ENCODE measurements at regions not wholly inside any gene's neighbourhood (a gene's known extent, or its start where the extent isn't known, plus 50 kb on each side); places are given as distances from the start of the nearest gene placed in this dataset.

DNA sequence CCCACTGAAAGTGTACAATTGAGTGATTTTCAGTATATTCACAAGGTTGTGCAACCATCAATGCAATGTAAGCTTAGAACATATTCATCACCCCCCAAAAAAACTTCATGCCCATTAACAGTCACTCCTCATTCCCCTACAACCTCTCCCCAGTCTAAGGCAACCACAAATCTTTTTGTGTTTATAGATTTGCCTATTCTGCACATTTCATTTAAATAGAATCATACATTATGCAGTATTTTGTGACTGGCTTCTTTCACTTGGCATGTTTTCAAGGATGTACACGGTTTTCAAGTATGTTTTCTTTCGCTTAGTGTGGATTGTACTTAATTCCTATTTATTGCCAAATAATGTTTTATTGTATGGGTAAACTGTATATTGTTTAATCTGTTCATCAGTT is 95.6 kb upstream of the ADRA1D start:
- H3K4me3 ChIP-seq (ENCODE audit: insufficient read depth, low read length, poor library complexity, severe bottlenecking) = no peak overlapping the region
- no peaks in the 10 kb centered on the region for H3K9me3 ChIP-seq (ENCODE audit: insufficient read depth, low read length)
- no peaks in the 10 kb centered on the region for H4K20me1 ChIP-seq (ENCODE audit: low read depth, low read length)
- TF ChIP-seq, protein P1, sequence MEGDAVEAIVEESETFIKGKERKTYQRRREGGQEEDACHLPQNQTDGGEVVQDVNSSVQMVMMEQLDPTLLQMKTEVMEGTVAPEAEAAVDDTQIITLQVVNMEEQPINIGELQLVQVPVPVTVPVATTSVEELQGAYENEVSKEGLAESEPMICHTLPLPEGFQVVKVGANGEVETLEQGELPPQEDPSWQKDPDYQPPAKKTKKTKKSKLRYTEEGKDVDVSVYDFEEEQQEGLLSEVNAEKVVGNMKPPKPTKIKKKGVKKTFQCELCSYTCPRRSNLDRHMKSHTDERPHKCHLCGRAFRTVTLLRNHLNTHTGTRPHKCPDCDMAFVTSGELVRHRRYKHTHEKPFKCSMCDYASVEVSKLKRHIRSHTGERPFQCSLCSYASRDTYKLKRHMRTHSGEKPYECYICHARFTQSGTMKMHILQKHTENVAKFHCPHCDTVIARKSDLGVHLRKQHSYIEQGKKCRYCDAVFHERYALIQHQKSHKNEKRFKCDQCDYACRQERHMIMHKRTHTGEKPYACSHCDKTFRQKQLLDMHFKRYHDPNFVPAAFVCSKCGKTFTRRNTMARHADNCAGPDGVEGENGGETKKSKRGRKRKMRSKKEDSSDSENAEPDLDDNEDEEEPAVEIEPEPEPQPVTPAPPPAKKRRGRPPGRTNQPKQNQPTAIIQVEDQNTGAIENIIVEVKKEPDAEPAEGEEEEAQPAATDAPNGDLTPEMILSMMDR (IDR thresholded peaks at IDR 0.05; ENCODE audit: insufficient read depth, low read length, poor library complexity, severe bottlenecking) = no peak
- no peak for TF ChIP-seq EZH2phosphoT487 (conservative IDR thresholded peaks at IDR 0.05; ENCODE audit: low read length)
- no peaks in the 10 kb centered on the region for H3F3A ChIP-seq (ENCODE audit: insufficient read depth)
- H3K9ac ChIP-seq (ENCODE audit: low read length) = no peak overlapping the region
- H3K27me3 ChIP-seq (ENCODE audit: low read length) = no peaks in the 10 kb centered on the region
- H3K79me2 ChIP-seq (ENCODE audit: insufficient read depth, low read length) = no peaks in the 10 kb centered on the region
- no peaks in the 10 kb centered on the region for H3K36me3 ChIP-seq (ENCODE audit: low read length)
- H2AFZ ChIP-seq (ENCODE audit: low read depth, low read length, severe bottlenecking) = no peak overlapping the region
- H3K27ac ChIP-seq (ENCODE audit: low read depth, low read length) = no peak overlapping the region
- H3K9me2 ChIP-seq (replicated peaks; ENCODE audit: insufficient read depth, low read length) = no peaks in the 10 kb centered on the region
- H3K4me2 ChIP-seq (ENCODE audit: low read depth, low read length, poor library complexity, severe bottlenecking) = no peak overlapping the region

DNA sequence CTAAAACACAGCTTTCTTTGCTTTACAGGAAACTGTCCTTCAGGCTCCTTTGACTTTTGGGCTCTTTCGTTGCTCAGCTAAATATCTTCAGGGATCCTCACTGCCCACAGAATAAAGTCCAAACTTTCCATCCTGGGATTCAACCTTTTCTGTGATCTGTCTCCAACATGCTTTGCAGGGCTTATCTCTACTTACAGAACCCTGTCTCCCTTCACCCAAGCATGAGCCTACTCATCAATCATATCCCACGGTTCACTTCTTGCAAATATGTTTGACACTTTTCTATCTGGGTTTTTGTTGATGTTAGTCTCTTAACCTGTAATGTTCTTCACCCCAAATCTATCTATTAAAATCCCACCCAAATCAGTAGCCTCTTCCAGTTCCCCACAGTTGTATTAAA is 93.5 kb upstream of the ADRA1D start:
- H2AFZ ChIP-seq (ENCODE audit: low read depth, low read length, severe bottlenecking) = no peak overlapping the region
- no peak for TF ChIP-seq EZH2phosphoT487 (conservative IDR thresholded peaks at IDR 0.05; ENCODE audit: low read length)
- TF ChIP-seq, protein P1 (IDR thresholded peaks at IDR 0.05; ENCODE audit: insufficient read depth, low read length, poor library complexity, severe bottlenecking) = no peak
- H4K20me1 ChIP-seq (ENCODE audit: low read depth, low read length) = no peaks in the 10 kb centered on the region
- H3K27me3 ChIP-seq (ENCODE audit: low read length) = no peaks in the 10 kb centered on the region
- H3K9me3 ChIP-seq (ENCODE audit: insufficient read depth, low read length) = no peaks in the 10 kb centered on the region
- H3K79me2 ChIP-seq (ENCODE audit: insufficient read depth, low read length) = no peaks in the 10 kb centered on the region
- no peak overlapping the region for H3K4me2 ChIP-seq (ENCODE audit: low read depth, low read length, poor library complexity, severe bottlenecking)
- H3K27ac ChIP-seq (ENCODE audit: low read depth, low read length) = no peak overlapping the region
- H3K9me2 ChIP-seq (replicated peaks; ENCODE audit: insufficient read depth, low read length) = no peaks in the 10 kb centered on the region
- no peak overlapping the region for H3K9ac ChIP-seq (ENCODE audit: low read length)
- no peaks in the 10 kb centered on the region for H3K36me3 ChIP-seq (ENCODE audit: low read length)
- H3K4me3 ChIP-seq (ENCODE audit: insufficient read depth, low read length, poor library complexity, severe bottlenecking) = no peak overlapping the region
- no peaks in the 10 kb centered on the region for H3F3A ChIP-seq (ENCODE audit: insufficient read depth)

DNA sequence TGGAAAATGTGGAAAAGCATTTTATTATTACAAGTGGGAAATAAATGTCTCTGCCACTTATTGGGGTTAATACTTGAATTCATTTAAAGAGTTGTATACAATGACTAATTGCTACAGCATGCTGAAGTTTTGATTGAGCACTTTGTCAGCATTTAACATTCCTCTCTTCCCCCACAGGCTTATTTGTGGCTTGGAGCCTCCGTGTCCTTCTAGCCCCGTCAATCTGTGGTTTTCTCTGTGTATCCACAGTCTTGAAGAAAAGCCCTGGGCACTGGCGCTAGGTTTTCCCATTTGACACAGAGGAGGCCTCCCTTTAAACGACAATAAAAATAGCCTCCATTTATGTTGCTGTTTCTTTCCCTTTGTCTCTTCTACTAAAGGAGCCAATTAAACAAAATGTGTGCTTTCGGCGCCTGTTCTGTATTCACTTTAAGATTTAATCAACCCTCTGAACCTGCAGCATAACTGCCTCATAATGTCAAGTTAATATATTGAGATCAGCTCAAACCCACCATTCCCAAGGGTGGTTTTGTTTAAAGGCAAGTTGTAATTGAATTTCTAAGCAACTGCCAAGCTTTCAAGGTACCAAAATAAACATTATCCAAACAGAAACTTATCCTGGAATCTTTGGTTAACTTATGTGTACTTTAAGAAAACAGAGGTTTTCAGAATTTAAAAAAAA is 92.9 kb upstream of the ADRA1D start:
- H3K27ac ChIP-seq (ENCODE audit: low read depth, low read length) = no peak overlapping the region
- no peaks in the 10 kb centered on the region for H3K9me2 ChIP-seq (replicated peaks; ENCODE audit: insufficient read depth, low read length)
- no peaks in the 10 kb centered on the region for H3K9me3 ChIP-seq (ENCODE audit: insufficient read depth, low read length)
- no peaks in the 10 kb centered on the region for H4K20me1 ChIP-seq (ENCODE audit: low read depth, low read length)
- H3K4me3 ChIP-seq (ENCODE audit: insufficient read depth, low read length, poor library complexity, severe bottlenecking) = no peak overlapping the region
- no peaks in the 10 kb centered on the region for H3K79me2 ChIP-seq (ENCODE audit: insufficient read depth, low read length)
- no peaks in the 10 kb centered on the region for H3F3A ChIP-seq (ENCODE audit: insufficient read depth)
- H3K4me2 ChIP-seq (ENCODE audit: low read depth, low read length, poor library complexity, severe bottlenecking) = no peak overlapping the region
- no peak overlapping the region for H3K9ac ChIP-seq (ENCODE audit: low read length)
- no peak overlapping the region for H2AFZ ChIP-seq (ENCODE audit: low read depth, low read length, severe bottlenecking)
- no peaks in the 10 kb centered on the region for H3K36me3 ChIP-seq (ENCODE audit: low read length)
- no peaks in the 10 kb centered on the region for H3K27me3 ChIP-seq (ENCODE audit: low read length)
- TF ChIP-seq, protein P1 (IDR thresholded peaks at IDR 0.05; ENCODE audit: insufficient read depth, low read length, poor library complexity, severe bottlenecking) = no peak
- no peak for TF ChIP-seq EZH2phosphoT487 (conservative IDR thresholded peaks at IDR 0.05; ENCODE audit: low read length)

Measured in SU-DHL-6 (cell line).